Smooth muscle cell of the brain vasculature (primary cell): ENCODE measurements at regions not wholly inside any gene's neighbourhood (a gene's known extent, or its start where the extent isn't known, plus 50 kb on each side); places are given as distances from the start of the nearest gene placed in this dataset.

Experiments
- DNase-seq: peaks from one replicate; pipeline ENCODE4 v3.0.0-alpha.2; 2012; ENCODE audit warnings: low read depth, low spot score

GRCh38 chr9:126152622-126153362 is 173.8 kb upstream of the MVB12B start:
- no peak for DNase-seq

DNA sequence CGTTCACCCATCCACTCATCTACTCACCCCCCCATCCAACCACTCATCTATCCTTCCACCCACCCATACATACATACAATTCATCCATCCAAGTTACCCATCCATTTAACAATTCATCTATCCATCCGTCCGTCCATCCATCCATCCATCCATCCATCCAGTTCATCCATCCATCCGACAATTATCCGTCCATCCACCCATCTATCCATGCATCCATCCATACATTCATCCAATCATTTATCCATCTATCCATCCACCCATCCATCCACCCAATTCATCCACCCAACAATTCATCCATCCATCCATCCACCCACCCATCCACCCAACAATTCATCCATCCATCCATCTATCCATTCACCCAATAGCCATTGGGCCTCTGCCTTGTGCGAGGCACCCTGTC is 173.2 kb upstream of the MVB12B start:
- no peak for DNase-seq

- DNase-seq = no peak
Measured at GRCh38 chr9:126154182-126154827, 172.3 kb upstream of the MVB12B start.

GRCh38 chr9:126154869-126155268 is 171.8 kb upstream of the MVB12B start:
- no peak for DNase-seq

DNA sequence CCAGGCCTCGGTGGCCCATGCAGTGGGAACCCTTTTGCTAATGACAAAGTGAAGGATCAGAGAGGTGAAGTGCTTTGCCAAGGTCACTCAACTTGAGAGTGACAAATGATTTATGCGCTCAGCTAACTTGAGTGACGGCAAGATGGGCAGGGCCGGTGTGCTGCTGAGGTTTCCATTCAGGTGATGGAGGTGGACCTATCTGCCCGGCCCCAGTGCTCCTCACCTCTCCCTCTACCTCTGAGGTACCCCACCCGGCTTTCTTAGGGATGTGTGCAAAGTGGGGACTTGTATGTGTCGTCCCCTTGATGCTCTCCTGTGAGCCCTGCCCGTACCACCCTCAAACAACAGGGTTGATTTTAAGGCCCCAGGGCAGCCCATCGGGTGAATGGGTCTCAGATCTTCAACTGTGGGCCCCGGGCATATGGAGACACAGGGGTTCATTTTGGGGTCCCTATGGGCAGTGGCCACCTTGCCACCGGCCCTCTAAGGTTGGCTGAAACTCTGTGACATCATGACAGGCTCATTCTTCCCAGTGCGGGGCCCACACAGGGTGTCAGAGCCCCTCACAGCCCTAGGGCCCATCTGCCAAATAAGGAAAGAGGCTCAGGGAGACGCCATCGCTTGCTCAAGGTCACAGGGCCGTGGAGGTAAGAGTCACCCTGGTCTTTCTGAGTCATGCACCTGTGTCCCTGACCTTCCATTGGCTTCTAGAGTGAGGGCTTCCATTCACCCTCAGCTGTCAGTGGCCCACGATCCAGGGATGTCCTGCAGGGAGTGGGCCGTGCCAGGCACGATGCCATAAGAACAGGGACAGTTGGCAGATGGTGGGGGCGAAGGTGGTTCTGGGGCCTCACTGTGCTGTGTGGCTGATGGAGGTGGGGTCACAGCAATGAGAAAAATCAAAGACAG is 170.6 kb upstream of the MVB12B start:
- DNase-seq = no peak

- no peak for DNase-seq
Measured at GRCh38 chr9:126156898-126157297, 169.7 kb upstream of the MVB12B start.

- no peak for DNase-seq
Measured at GRCh38 chr9:126157423-126157822, 169.2 kb upstream of the MVB12B start.

DNA sequence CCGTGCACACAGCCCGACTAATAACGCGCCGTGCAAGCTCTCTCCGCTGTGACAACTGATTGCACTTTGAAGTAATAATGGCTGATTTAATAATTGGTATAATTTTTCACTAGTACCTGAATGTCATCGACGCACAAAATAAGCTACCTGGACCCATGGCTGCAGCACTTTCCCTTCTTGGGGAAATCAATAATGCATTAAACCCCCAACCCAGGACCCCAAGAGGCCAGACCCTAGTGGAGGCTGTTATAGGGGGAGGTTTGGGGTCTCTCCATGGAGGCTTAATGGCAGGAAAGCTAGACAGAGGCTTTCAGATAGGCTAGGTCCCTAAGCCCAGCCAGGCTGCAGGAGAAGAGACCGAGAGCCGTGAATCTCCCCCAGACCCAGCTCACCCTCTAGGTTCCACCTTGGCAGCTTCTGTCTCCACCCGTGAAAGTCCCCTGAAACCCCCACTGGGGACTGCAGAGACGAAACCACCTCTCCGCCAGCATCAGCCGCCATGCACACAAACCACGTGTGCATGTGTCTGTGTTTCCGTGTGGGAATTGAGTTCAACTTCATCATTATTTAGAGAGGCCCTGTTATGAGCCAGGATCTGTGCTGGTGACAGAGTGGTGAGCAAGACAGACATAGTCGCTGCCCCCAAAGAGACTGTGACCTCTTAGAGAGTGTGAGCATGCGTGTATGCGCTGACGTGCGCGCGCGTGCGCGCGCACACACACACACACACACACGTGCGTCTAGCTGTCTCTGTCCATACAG is 168.6 kb upstream of the MVB12B start:
- DNase-seq = no peak

DNA sequence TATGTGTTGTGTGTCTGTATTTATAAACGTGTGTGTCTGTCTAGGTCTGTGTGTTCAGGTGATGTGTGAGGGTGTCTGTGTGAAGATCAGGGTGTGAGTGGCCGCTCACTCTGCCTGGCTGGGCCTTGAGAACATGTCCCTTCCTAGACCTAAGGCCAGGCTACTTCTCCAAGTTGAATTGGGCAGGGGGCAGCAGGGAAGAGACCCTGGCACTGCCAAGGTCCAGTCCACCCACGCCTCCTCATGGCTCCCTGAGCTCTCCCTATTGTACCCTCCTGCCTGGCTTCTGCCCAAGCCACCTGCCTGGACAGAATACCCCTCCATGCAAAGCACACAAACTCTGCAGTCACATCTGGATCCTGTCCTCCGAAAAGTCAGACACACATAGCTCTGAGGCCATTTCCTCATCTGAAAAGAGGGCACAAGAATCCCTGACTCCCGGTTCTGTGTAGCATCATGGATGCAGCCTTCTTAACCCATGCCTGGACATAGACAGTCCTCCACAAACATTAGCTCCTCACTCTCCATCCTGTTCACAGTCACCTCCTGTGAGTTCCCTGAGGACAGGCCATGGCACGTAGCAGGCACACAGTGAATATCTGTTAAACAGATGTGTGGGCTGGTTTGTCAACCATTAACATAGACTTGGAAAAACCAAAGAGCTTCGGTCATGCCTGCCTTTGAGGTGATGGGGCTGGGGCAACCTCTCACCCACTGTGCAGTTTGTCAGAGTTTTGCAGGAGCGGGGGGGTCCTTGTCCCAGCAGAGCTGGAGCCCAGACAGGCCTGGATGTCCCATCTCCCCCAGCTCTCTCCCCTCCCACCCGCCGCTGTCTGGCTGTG is 167.8 kb upstream of the MVB12B start:
- no peak for DNase-seq

DNA sequence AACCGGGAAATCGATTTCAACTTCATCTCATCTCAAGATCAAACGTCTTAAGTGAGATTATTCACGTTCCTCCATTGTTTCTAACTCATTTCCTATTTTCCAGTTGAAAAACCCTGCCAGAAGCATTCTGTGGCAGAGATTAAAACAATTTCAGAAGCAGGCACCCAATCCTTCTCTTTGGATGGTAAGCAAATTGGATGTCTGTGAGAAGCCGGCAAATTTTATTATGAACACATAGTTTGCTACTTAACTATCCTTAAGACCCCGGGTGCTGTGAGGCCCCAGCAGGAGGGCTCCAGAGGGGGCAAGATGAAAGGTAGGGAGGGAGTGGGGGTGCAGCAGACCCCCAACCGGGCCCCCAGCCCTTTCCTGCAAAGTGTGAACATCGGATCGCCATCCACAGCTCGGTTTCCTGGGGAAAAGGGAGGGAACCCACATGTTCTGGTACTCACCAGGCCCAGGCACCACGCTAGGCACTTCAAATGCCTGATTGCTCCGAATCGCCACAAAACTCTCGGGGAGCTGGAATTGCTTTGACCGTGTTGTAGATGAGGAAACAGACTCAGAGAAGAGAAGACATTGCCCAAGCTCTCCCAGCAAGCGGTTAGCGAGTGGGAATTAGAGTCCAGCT is 167.1 kb upstream of the MVB12B start:
- no peak for DNase-seq

- DNase-seq = no peak
Measured at GRCh38 chr9:126160067-126160853, 166.4 kb upstream of the MVB12B start.

DNA sequence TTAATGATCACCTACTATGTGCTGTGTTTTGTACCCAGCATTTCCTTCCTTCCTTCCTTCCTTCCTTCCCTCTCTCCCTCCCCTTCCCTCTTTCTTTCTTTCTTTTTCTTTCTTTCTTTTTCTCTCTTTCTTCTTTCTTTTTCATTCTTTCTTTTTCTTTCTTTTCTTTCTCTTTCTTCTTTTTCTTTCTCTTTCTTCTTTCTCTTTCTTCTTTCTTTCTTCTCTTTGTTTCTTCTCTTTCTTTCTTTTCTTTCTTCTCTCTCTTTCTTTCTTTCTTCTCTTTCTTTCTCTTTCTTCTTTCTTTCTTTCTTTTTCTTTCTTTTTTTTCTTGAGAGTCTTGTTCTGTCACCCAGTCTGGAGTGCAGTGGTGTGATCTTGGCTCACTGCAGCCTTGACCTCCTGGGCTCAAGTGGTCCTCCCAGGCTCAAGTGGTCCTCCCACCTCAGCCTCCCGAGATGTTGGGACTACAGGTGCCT is 165.7 kb upstream of the MVB12B start:
- no peak for DNase-seq

GRCh38 chr9:126162611-126163381 is 163.8 kb upstream of the MVB12B start:
- DNase-seq = no peak

- no peak for DNase-seq
Measured at GRCh38 chr9:126164796-126165525, 161.7 kb upstream of the MVB12B start.

DNA sequence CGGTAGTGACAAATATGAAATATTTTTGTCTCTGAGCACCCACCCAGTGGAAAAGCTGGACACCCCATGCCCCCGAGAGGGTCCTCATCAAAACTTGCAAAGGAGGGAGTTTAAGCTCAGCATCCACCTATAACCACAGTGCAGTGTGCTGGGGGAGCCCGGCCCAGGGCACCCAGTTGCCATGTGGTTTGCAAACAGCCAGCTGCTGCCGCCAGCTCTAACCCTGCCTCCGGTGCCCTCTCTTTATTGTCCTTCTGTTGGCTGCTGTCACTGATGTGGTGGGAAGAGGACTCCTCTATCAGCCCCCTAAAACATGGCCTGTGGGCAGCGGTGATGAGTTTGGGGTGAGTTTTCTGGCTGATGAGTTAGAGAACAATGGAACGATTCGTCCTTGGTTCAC is 160.9 kb upstream of the MVB12B start:
- no peak for DNase-seq

- DNase-seq = no peak
Measured at GRCh38 chr9:126166291-126166690, 160.3 kb upstream of the MVB12B start.

DNA sequence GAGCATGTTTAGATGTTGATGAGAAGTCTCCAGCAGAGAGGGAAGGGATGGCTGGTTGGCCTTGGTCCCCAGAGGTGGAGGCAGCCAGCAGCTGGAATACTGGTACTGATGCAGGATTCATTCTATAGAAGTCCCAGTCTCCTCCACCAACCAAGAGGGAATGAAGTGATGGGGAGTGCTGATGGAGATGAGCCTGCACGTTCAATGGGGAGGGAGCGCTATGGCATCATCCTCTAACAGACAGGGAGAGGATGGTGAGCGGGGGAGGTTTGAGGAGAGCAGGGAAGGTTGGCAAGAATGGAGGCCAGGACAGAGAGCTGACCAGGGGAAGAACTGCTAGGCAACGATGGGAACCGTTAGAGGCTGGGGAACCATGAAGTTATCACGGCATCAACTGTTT is 159.8 kb upstream of the MVB12B start:
- no peak for DNase-seq

DNA sequence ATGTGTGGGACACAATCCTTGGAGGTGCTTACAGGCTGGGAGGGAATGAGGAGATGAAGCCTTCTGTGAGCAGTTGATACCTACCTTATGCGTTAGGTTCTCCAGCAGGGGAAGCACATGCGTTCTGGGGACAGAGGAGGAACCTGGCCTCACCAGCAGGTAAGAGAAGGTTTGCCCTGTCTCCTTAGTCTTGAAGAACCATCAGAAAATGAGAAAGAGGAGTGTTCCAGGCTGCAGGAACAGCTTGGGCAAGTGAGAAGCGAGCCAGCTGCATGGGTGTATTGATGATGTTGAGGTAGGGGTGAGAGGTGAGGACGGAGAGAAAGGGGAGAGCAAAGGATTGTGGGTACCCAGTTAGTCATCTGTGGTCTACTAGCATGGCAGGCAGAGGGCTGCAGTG is 156.9 kb upstream of the MVB12B start:
- no peak for DNase-seq
